Vagina (tissue), 2 donors: ENCODE measurements at regions not wholly inside any gene's neighbourhood (a gene's known extent, or its start where the extent isn't known, plus 50 kb on each side); places are given as distances from the start of the nearest gene placed in this dataset.

Experiments used
- DNase-seq, 2 donors: peaks; one replicate each; pipeline ENCODE4 v3.0.0-alpha.2; 2017; ENCODE audit errors: extremely low spot score in 2 of 2
- H3K27ac ChIP-seq: fragments of 200-600 bp; sonication (generic); one replicate; pipeline ENCODE4 v1.5.1; 2019
- H3K27me3 ChIP-seq: fragments of 200-600 bp; sonication (generic); one replicate; pipeline ENCODE4 v1.5.1; 2019
- H3K36me3 ChIP-seq, 2 donors: fragments of 200-600 bp; sonication (generic); one replicate each; pipeline ENCODE4 v1.5.1; 2017 to 2019
- H3K4me1 ChIP-seq: fragments of 200-600 bp; sonication (generic); one replicate; pipeline ENCODE4 v1.5.1; 2019
- H3K4me3 ChIP-seq, 2 donors: fragments of 200-600 bp; sonication (generic); 1 replicate in 1 of 2; 2 replicates in 1 of 2; pipeline ENCODE4 v1.5.1; 2016 to 2019
- H3K9me3 ChIP-seq: fragments of 200-600 bp; sonication (generic); one replicate; pipeline ENCODE4 v1.5.1; 2019
- POLR2A ChIP-seq, 2 donors: fragments of 450-650 bp; IDR thresholded peaks; one replicate each; pipeline ENCODE4 v1.6.1; 2017; ENCODE audit warnings: antibody characterized with exemption in 2 of 2, mild to moderate bottlenecking in 2 of 2, moderate library complexity in 2 of 2
- POLR2AphosphoS5 ChIP-seq, 2 donors: sonication (generic); formaldehyde crosslinking; IDR thresholded peaks; one replicate each; pipeline ENCODE4 v1.9.0; 2017; ENCODE audit warnings: antibody characterized with exemption in 2 of 2, mild to moderate bottlenecking in 2 of 2, low read depth in 1 of 2; ENCODE audit not compliant: insufficient read depth in 1 of 2
- intact Hi-C: fragments of 100-400 bp; cut with DNase I; formaldehyde crosslinking; loops from one replicate; pipeline ENCODE4 v1.15.1; 2023
- TF ChIP-seq, protein P1 (sequence below), 3 experiments: fragments of 450-650 bp in 2 of 3; fragments of 200-600 bp in 1 of 3; sonication (generic) in 1 of 3; IDR thresholded peaks; one replicate each; pipeline ENCODE4 v1.5.1; 2017 to 2019; ENCODE audit warnings: antibody characterized with exemption in 3 of 3, mild to moderate bottlenecking in 2 of 3, moderate library complexity in 2 of 3

DNA sequence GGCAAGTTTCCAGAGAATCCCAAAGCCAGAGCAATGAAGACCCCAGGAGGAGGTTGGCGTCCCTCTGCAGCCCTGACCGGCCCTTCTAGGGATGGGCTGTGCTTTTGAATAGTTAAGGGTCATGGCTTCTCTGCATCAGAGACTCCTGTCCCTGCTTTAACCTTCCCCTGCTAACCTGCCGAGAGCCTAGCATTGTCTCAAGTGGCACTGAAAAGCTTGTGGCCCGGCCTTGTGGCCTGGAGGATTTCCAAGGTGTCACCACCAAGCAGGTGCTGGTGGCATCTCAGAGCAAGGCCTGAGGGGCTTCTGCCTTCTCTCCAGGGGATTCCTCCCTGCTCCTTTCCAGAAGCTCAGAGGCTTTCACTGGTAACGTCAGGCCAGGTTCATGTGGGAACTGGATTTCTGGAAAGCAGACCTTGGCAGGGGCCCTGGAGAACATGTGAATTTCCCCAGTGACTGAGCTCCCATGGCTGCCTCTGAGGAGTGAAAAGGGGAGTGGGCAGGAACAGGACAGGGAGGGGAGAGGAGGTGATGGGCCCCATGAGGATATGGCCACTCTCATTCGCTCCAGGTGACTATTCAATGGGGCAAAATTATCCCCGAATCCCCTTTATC, 409.9 kb downstream of the PTPRU start:
- DNase-seq, result peak; percentile 62 to 72
- TF ChIP-seq POLR2AphosphoS5 (IDR thresholded peaks at IDR 0.05; ENCODE audit: insufficient read depth in 1 of 2, low read depth in 1 of 2), result no peak
- no peak for TF ChIP-seq POLR2A (IDR thresholded peaks at IDR 0.05)
- TF ChIP-seq, protein P1, sequence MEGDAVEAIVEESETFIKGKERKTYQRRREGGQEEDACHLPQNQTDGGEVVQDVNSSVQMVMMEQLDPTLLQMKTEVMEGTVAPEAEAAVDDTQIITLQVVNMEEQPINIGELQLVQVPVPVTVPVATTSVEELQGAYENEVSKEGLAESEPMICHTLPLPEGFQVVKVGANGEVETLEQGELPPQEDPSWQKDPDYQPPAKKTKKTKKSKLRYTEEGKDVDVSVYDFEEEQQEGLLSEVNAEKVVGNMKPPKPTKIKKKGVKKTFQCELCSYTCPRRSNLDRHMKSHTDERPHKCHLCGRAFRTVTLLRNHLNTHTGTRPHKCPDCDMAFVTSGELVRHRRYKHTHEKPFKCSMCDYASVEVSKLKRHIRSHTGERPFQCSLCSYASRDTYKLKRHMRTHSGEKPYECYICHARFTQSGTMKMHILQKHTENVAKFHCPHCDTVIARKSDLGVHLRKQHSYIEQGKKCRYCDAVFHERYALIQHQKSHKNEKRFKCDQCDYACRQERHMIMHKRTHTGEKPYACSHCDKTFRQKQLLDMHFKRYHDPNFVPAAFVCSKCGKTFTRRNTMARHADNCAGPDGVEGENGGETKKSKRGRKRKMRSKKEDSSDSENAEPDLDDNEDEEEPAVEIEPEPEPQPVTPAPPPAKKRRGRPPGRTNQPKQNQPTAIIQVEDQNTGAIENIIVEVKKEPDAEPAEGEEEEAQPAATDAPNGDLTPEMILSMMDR (IDR thresholded peaks at IDR 0.05), result no peak
- Histone ChIP-seq H3K9me3 (no peaks in the 10 kb centered on the region), H3K36me3 (no peaks in the 10 kb centered on the region), H3K27me3 (no peaks in the 10 kb centered on the region), H3K4me1 (no peaks in the 10 kb centered on the region), H3K4me3 (no peak overlapping the region), H3K27ac (no peak overlapping the region)
- intact Hi-C loops, result no loop called here

DNA sequence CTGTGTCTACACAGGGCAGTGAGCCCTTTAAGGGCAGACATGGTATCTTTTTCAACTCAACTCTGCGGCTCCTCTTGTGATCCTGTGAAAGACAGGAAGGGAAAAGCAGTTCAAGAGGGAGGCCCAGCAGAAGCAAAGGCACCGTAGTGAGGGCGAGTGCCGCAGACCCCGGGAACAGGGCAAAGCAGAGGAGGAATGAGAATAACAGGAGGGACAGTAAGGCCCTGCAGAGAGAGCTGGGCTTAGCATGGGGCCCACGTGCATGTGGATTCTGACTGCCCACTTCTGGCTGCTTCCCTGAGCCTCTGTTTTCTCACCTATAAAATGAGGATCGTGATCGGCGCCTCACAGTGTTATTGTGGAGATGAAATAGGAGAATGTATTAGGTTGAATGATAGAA, 409.3 kb downstream of the PTPRU start:
- H3K36me3 ChIP-seq, result no peaks in the 10 kb centered on the region
- H3K27ac ChIP-seq, result no peak overlapping the region
- no peak overlapping the region for H3K4me3 ChIP-seq
- intact Hi-C loops, result no loop called here
- H3K27me3 ChIP-seq, result no peaks in the 10 kb centered on the region
- no peaks in the 10 kb centered on the region for H3K9me3 ChIP-seq
- no peak for TF ChIP-seq POLR2AphosphoS5 (IDR thresholded peaks at IDR 0.05; ENCODE audit: insufficient read depth in 1 of 2, low read depth in 1 of 2)
- no peak for TF ChIP-seq POLR2A (IDR thresholded peaks at IDR 0.05)
- TF ChIP-seq, protein P1 (IDR thresholded peaks at IDR 0.05), result no peak
- DNase-seq, result peak; percentile 19 to 74
- H3K4me1 ChIP-seq, result no peaks in the 10 kb centered on the region

DNA sequence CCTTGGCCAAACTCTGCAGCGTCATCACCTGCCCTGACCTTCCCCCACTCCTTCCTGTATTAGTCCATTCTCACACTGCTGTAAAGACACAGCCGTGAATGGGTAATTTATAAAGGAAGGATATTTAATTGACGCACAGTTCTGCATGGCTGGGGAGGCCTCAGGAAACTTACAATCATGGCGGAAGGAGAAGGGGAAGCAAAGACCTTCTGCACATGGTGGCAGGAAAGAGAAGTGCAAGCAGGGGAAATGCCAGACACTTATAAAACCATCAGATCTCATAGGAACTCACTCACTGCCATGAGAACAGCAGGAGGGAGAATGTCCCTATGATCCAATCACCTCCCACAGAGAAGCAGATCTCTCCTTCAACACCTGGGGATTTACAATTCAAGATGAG, 408.5 kb downstream of the PTPRU start:
- no peaks in the 10 kb centered on the region for H3K36me3 ChIP-seq
- H3K4me3 ChIP-seq, result no peak overlapping the region
- no peaks in the 10 kb centered on the region for H3K4me1 ChIP-seq
- H3K9me3 ChIP-seq, result no peaks in the 10 kb centered on the region
- H3K27ac ChIP-seq, result no peak overlapping the region
- H3K27me3 ChIP-seq, result no peaks in the 10 kb centered on the region
- DNase-seq, result peak; percentile 32 to 46
- intact Hi-C loops, result no loop called here
- TF ChIP-seq POLR2A (IDR thresholded peaks at IDR 0.05) (no peak), POLR2AphosphoS5 (IDR thresholded peaks at IDR 0.05; ENCODE audit: insufficient read depth in 1 of 2, low read depth in 1 of 2) (no peak)
- TF ChIP-seq, protein P1 (IDR thresholded peaks at IDR 0.05), result no peak

DNA sequence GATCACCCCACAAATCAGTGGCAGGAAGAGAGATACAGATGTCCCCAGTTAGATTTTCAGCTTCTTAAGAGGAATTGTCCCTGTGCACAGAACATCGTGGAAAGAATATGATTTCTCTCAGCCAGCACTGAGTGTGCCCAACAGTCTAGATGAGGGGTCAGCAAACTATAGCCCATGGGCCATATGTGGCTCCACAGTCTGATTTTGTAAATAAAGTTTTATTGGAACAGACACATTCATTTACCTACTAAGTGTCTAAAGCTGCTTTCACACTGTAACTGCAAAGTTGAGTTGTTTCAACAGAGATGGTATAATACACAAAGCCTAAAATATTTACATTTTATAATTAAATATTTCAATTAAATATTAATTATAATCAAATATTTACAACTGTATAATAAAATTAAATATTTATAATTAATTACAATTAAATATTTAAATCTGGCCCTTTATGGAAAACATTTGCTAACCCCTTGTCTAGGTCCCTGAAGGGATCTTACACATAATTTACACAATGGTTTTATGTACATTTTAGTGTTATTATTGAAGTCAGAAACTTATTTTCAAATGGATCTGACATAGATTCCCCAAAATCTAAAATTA, 407.6 kb downstream of the PTPRU start:
- no peaks in the 10 kb centered on the region for H3K4me1 ChIP-seq
- intact Hi-C loops, result no loop called here
- H3K36me3 ChIP-seq, result no peaks in the 10 kb centered on the region
- DNase-seq, result peak in 1 of 2 donors; percentile 20
- TF ChIP-seq, protein P1 (IDR thresholded peaks at IDR 0.05), result no peak
- no peak for TF ChIP-seq POLR2AphosphoS5 (IDR thresholded peaks at IDR 0.05; ENCODE audit: insufficient read depth in 1 of 2, low read depth in 1 of 2)
- no peak for TF ChIP-seq POLR2A (IDR thresholded peaks at IDR 0.05)
- H3K4me3 ChIP-seq, result no peak overlapping the region
- H3K27ac ChIP-seq, result no peak overlapping the region
- no peaks in the 10 kb centered on the region for H3K9me3 ChIP-seq
- no peaks in the 10 kb centered on the region for H3K27me3 ChIP-seq

DNA sequence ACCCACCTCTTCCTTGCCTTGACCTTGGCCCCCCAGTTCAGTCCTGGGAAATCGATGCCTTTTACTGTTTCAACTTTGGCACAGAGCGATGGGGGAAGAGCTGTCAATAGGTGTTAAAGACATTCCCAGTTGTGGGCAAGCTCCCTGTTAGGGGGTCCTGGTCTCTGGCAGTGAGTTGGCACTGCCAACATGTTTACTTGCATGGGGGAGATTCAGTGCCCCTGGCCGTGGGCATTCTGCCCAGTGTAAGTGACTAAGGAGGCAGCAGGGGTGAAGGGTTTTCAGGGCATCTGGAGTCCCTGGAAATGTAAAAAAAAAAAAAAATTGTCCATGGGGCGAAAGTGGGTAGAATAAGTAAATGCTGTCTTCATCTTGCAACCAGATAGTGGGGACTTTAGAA, 407.0 kb downstream of the PTPRU start:
- intact Hi-C loops, result no loop called here
- DNase-seq, result peak in 1 of 2 donors; percentile 65
- no peak overlapping the region for H3K4me3 ChIP-seq
- no peak overlapping the region for H3K27ac ChIP-seq
- no peaks in the 10 kb centered on the region for H3K36me3 ChIP-seq
- no peaks in the 10 kb centered on the region for H3K9me3 ChIP-seq
- TF ChIP-seq POLR2A (IDR thresholded peaks at IDR 0.05), result no peak
- no peak for TF ChIP-seq POLR2AphosphoS5 (IDR thresholded peaks at IDR 0.05; ENCODE audit: insufficient read depth in 1 of 2, low read depth in 1 of 2)
- TF ChIP-seq, protein P1 (IDR thresholded peaks at IDR 0.05), result no peak
- no peaks in the 10 kb centered on the region for H3K4me1 ChIP-seq
- H3K27me3 ChIP-seq, result no peaks in the 10 kb centered on the region
